PC-3 (cell line): ENCODE measurements at regions not wholly inside any gene's neighbourhood (a gene's known extent, or its start where the extent isn't known, plus 50 kb on each side); places are given as distances from the start of the nearest gene placed in this dataset.

Source experiments
- ATAC-seq: fragments of 200-7000 bp; cut with Tn5 transposase; 2 replicates; pipeline ENCODE4 v1.9.1; 2020; ENCODE audit warnings: mild to moderate bottlenecking, moderate library complexity
- BruUV-seq: library from RNA; stranded (reverse); fragments of 400-500 nt; replicated peaks from 2 replicates; lab custom pipeline; 2021; lab: Mats Ljungman, UMichigan
- CTCF ChIA-PET: fragments of 300-600 bp; sonication (Branson Sonifier 250); formaldehyde crosslinking; loops from one replicate; lab custom pipeline; 2022; ENCODE audit warnings: antibody characterized with exemption; lab: Charles Lee
- POLR2A ChIA-PET: fragments of 300-600 bp; sonication (Branson Sonifier 250); formaldehyde crosslinking; loops from one replicate; lab custom pipeline; 2022; ENCODE audit warnings: antibody characterized with exemption; ENCODE audit not compliant: unreplicated experiment; lab: Charles Lee
- DNase-seq: peaks from one replicate; pipeline ENCODE4 v3.0.0-alpha.2; 2015
- H2AFZ ChIP-seq: fragments of 300-600 bp; sonication (generic); 2 replicates; pipeline ENCODE4 v1.6.0; 2016; ENCODE audit warnings: antibody characterized with exemption, low read length
- H3F3A ChIP-seq: fragments of 300-600 bp; sonication (generic); one replicate; pipeline ENCODE4 v1.6.0; 2017; ENCODE audit warnings: antibody characterized with exemption, low read length, control low read depth, mild to moderate bottlenecking; ENCODE audit not compliant: unreplicated experiment
- H3K27ac ChIP-seq: fragments of 300-600 bp; sonication (generic); 2 replicates; pipeline ENCODE4 v1.5.1; 2016; ENCODE audit warnings: mild to moderate bottlenecking, low read length
- H3K27me3 ChIP-seq: fragments of 300-600 bp; sonication (generic); 2 replicates; pipeline ENCODE4 v1.6.1; 2016; ENCODE audit warnings: low read length, mixed read lengths
- H3K36me3 ChIP-seq: fragments of 300-600 bp; sonication (generic); 2 replicates; pipeline ENCODE4 v1.6.1; 2016; ENCODE audit warnings: low read depth, mixed run types, low read length, mixed read lengths
- H3K4me1 ChIP-seq: fragments of 300-600 bp; sonication (generic); 2 replicates; pipeline ENCODE4 v1.5.1; 2016; ENCODE audit warnings: low read length; ENCODE audit not compliant: insufficient read depth
- H3K4me2 ChIP-seq: fragments of 300-600 bp; sonication (generic); 2 replicates; pipeline ENCODE4 v1.6.0; 2016; ENCODE audit warnings: low read length
- H3K4me3 ChIP-seq: fragments of 300-600 bp; sonication (generic); 2 replicates; pipeline ENCODE4 v1.5.1; 2016; ENCODE audit warnings: mild to moderate bottlenecking, low read length, mixed read lengths
- H3K79me2 ChIP-seq: fragments of 300-600 bp; sonication (generic); 2 replicates; pipeline ENCODE4 v1.6.1; 2017; ENCODE audit warnings: low read length, mixed read lengths
- H3K9ac ChIP-seq: fragments of 300-600 bp; sonication (generic); 2 replicates; pipeline ENCODE4 v1.6.0; 2016; ENCODE audit warnings: mild to moderate bottlenecking, low read length
- H3K9me2 ChIP-seq: fragments of 300-600 bp; sonication (generic); replicated peaks from 2 replicates; pipeline ENCODE4 v1.6.1; 2016; ENCODE audit warnings: mixed run types, low read length, mixed read lengths
- H3K9me3 ChIP-seq: fragments of 300-600 bp; sonication (generic); 2 replicates; pipeline ENCODE4 v1.6.1; 2016; ENCODE audit warnings: low read length, mixed read lengths
- H4K20me1 ChIP-seq: fragments of 300-600 bp; sonication (generic); 2 replicates; pipeline ENCODE4 v1.6.1; 2016; ENCODE audit warnings: low read length, mixed read lengths
- CTCF ChIP-seq: fragments of 300-600 bp; sonication (generic); conservative IDR thresholded peaks from 2 replicates; pipeline ENCODE4 v1.5.1; 2017; ENCODE audit warnings: antibody characterized with exemption, low read depth, mild to moderate bottlenecking, low read length
- EZH2 ChIP-seq: fragments of 300-600 bp; sonication (generic); IDR thresholded peaks from one replicate; pipeline ENCODE4 v1.6.1; 2017; ENCODE audit warnings: antibody characterized with exemption, mild to moderate bottlenecking, low read length; ENCODE audit not compliant: unreplicated experiment
- EZH2phosphoT487 ChIP-seq: fragments of 300-600 bp; sonication (generic); IDR thresholded peaks from 2 replicates; pipeline ENCODE4 v1.6.1; 2018; ENCODE audit warnings: mild to moderate bottlenecking, antibody characterized with exemption, low read length, borderline replicate concordance
- intact Hi-C: fragments of 100-400 bp; cut with micrococcal nuclease; formaldehyde crosslinking; loops from 2 replicates; pipeline ENCODE4 v1.9.0; 2023

GRCh38 chr15:68493629-68494028 is 61.7 kb upstream of the ITGA11 start:
- Histone ChIP-seq H3K4me2 (no peak overlapping the region), H3K27me3 (peaks cover 14% of the 10 kb centered on the region), H4K20me1 (no peaks in the 10 kb centered on the region), H3K4me3 (no peak overlapping the region), H3K9me3 (no peaks in the 10 kb centered on the region), H2AFZ (no peak overlapping the region), H3K79me2 (no peaks in the 10 kb centered on the region), H3K36me3 (no peaks in the 10 kb centered on the region), H3K9ac (no peak overlapping the region), H3F3A (no peaks in the 10 kb centered on the region), H3K27ac (no peak overlapping the region), H3K4me1 (no peaks in the 10 kb centered on the region), H3K9me2 (no peaks in the 10 kb centered on the region)
- ChIA-PET POLR2A (no interaction called here), CTCF (no interaction called here)
- ATAC-seq (no peak), DNase-seq (no peak)
- BruUV-seq = no TSS peak
- no peak for TF ChIP-seq EZH2phosphoT487
- TF ChIP-seq CTCF = no peak
- no peak for TF ChIP-seq EZH2
- intact Hi-C loops = no loop called here

- H3K27ac ChIP-seq = no peak overlapping the region
- POLR2A ChIA-PET = no interaction called here
- no peak for DNase-seq
- ATAC-seq = no peak
- H3K4me1 ChIP-seq = no peaks in the 10 kb centered on the region
- intact Hi-C loops = no loop called here
- H3K4me3 ChIP-seq = no peak overlapping the region
- no peaks in the 10 kb centered on the region for H3K36me3 ChIP-seq
- H3K9me2 ChIP-seq = no peaks in the 10 kb centered on the region
- peaks cover 14% of the 10 kb centered on the region for H3K27me3 ChIP-seq
- H2AFZ ChIP-seq = no peak overlapping the region
- H3K4me2 ChIP-seq = no peak overlapping the region
- H3K9ac ChIP-seq = no peak overlapping the region
- H3K9me3 ChIP-seq = no peaks in the 10 kb centered on the region
- no peaks in the 10 kb centered on the region for H4K20me1 ChIP-seq
- CTCF ChIA-PET = no interaction called here
- H3F3A ChIP-seq = no peaks in the 10 kb centered on the region
- H3K79me2 ChIP-seq = no peaks in the 10 kb centered on the region
- BruUV-seq = no TSS peak
- TF ChIP-seq EZH2 = no peak
- TF ChIP-seq EZH2phosphoT487 = no peak
- no peak for TF ChIP-seq CTCF
Measured at GRCh38 chr15:68494573-68495110, 62.7 kb upstream of the ITGA11 start.

- no peak overlapping the region for H3K4me3 ChIP-seq
- no peak overlapping the region for H3K27ac ChIP-seq
- H4K20me1 ChIP-seq = no peaks in the 10 kb centered on the region
- intact Hi-C loops = no loop called here
- H3K9me3 ChIP-seq = no peaks in the 10 kb centered on the region
- H3K27me3 ChIP-seq = peaks cover 14% of the 10 kb centered on the region
- no TSS peak for BruUV-seq
- no peak overlapping the region for H2AFZ ChIP-seq
- DNase-seq (no peak), ATAC-seq (no peak)
- H3K4me2 ChIP-seq = no peak overlapping the region
- TF ChIP-seq EZH2 = no peak
- no peak for TF ChIP-seq EZH2phosphoT487
- TF ChIP-seq CTCF = no peak
- no peak overlapping the region for H3K9ac ChIP-seq
- POLR2A ChIA-PET = no interaction called here
- H3K36me3 ChIP-seq = no peaks in the 10 kb centered on the region
- H3K4me1 ChIP-seq = no peaks in the 10 kb centered on the region
- H3K9me2 ChIP-seq = no peaks in the 10 kb centered on the region
- CTCF ChIA-PET = no interaction called here
- no peaks in the 10 kb centered on the region for H3F3A ChIP-seq
- H3K79me2 ChIP-seq = no peaks in the 10 kb centered on the region
Measured at GRCh38 chr15:68495221-68495950, 63.4 kb upstream of the ITGA11 start.
